ENCODE measurements at regions not wholly inside any gene's neighbourhood (a gene's known extent, or its start where the extent isn't known, plus 50 kb on each side); places are given as distances from the start of the nearest gene placed in this dataset.

DNA sequence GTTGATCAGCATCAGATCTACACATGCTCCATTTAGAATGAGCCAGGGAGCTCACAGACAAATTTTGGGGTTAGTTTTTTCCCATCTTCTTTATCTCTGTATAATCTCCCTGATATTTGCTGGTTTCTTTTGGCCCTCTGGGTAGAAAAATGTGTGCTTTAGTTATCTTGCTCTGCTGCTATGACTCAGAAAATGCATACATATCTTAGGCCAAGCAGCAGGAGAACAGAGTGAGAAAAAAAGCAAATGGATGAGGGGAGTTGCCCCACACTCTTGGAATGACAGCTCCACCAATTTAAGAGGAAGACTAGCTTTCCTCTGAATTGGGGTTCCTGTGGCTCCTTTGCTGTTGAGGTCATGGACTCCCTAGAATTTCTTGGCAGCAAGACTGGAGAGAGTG is 331.8 kb downstream of the KCNJ3 start:
- TF ChIP-seq, protein P1, sequence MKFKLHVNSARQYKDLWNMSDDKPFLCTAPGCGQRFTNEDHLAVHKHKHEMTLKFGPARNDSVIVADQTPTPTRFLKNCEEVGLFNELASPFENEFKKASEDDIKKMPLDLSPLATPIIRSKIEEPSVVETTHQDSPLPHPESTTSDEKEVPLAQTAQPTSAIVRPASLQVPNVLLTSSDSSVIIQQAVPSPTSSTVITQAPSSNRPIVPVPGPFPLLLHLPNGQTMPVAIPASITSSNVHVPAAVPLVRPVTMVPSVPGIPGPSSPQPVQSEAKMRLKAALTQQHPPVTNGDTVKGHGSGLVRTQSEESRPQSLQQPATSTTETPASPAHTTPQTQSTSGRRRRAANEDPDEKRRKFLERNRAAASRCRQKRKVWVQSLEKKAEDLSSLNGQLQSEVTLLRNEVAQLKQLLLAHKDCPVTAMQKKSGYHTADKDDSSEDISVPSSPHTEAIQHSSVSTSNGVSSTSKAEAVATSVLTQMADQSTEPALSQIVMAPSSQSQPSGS (tag by site-specific recombination; IDR thresholded peaks at IDR 0.05; ENCODE audit: low read depth): no peak
- no peak for TF ChIP-seq YY1 (tag by site-specific recombination; IDR thresholded peaks at IDR 0.05)
- TF ChIP-seq, protein P2, sequence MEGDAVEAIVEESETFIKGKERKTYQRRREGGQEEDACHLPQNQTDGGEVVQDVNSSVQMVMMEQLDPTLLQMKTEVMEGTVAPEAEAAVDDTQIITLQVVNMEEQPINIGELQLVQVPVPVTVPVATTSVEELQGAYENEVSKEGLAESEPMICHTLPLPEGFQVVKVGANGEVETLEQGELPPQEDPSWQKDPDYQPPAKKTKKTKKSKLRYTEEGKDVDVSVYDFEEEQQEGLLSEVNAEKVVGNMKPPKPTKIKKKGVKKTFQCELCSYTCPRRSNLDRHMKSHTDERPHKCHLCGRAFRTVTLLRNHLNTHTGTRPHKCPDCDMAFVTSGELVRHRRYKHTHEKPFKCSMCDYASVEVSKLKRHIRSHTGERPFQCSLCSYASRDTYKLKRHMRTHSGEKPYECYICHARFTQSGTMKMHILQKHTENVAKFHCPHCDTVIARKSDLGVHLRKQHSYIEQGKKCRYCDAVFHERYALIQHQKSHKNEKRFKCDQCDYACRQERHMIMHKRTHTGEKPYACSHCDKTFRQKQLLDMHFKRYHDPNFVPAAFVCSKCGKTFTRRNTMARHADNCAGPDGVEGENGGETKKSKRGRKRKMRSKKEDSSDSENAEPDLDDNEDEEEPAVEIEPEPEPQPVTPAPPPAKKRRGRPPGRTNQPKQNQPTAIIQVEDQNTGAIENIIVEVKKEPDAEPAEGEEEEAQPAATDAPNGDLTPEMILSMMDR (tag by site-specific recombination; IDR thresholded peaks at IDR 0.05): no peak
- TF ChIP-seq ZNF354C (tag by site-specific recombination; IDR thresholded peaks at IDR 0.05; ENCODE audit: borderline replicate concordance, low read depth): no peak
